ENCODE measurements at regions not wholly inside any gene's neighbourhood (a gene's known extent, or its start where the extent isn't known, plus 50 kb on each side); places are given as distances from the start of the nearest gene placed in this dataset.

- TF ChIP-seq CTCF (IDR thresholded peaks at IDR 0.05; ENCODE audit: insufficient read depth, low read depth, low read length) = no peak
- TF ChIP-seq EZH2 (IDR thresholded peaks at IDR 0.05; ENCODE audit: insufficient read depth, low read length) = no peak
These were observed 133.3 kb downstream of the SPCS3 start for GRCh38 chr4:176453079-176453478.

All from astrocyte (in vitro differentiated cells and primary cell).